NCI-H2081 treated with DMSO at 0.1 percent for 48 hours (cell line): ENCODE measurements at regions not wholly inside any gene's neighbourhood (a gene's known extent, or its start where the extent isn't known, plus 50 kb on each side); places are given as distances from the start of the nearest gene placed in this dataset.
"Not testable (repeated sequence)": the region's sequence is repeated elsewhere in the genome, so short reads cannot be mapped to it uniquely, and the experiment has no call there.

ENCODE experiments used
- DNase-seq: peaks from one replicate; lab custom pipeline; 2025; lab: John Stamatoyannopoulos, UW

GRCh38 chr10:38362514-38362913 lies 268.4 kb downstream of the ZNF37A start:
- not testable (repeated sequence) for DNase-seq

DNA sequence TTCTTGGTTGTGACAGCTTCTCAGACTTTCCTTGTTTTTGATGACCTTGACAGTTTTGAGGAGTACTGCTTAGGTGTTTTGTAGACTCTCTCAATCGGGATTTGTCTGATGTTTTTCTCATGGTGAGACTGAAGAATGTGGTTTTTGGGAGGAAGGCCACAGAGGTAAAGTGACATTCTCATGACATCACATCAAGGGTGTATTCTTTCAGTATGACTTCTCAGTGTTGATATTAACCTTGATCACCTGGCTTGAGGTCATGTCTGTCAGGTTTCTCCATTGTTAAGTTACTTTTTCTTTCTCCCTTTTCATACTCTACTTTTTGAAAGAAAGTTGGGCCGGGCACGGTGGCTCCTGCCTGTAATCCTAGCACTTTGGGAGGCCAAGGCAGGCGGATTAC lies 269.9 kb downstream of the ZNF37A start:
- not testable (repeated sequence) for DNase-seq

GRCh38 chr10:38365917-38366316 lies 271.8 kb downstream of the ZNF37A start:
- not testable (repeated sequence) for DNase-seq

- DNase-seq = not testable (repeated sequence)
These were observed 289.7 kb downstream of the ZNF37A start for GRCh38 chr10:38383800-38384199.

GRCh38 chr10:38386869-38387268 lies 292.7 kb downstream of the ZNF37A start:
- not testable (repeated sequence) for DNase-seq

- not testable (repeated sequence) for DNase-seq
These were observed 296.6 kb downstream of the ZNF37A start for GRCh38 chr10:38390725-38391124.

DNA sequence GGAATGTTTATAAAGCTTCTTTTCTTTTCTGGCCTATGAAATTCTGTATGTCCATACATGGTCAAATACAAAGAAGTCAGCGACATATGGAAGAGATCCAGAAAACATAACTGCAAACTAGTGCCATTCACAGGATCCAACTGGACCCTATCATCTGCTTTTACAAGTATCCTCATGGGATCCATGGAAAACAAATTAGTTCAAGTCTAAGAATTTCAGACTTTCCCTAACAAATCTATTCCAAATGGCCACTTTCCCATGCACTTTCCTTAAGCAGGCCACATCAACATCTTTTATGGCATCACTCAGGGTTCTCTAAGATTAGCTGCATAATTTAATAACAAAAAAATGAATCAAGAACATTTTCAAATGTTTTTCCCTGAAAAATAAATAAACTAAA lies 301.3 kb downstream of the ZNF37A start:
- not testable (repeated sequence) for DNase-seq

GRCh38 chr10:38396178-38396954 lies 302.2 kb downstream of the ZNF37A start:
- not testable (repeated sequence) for DNase-seq

DNA sequence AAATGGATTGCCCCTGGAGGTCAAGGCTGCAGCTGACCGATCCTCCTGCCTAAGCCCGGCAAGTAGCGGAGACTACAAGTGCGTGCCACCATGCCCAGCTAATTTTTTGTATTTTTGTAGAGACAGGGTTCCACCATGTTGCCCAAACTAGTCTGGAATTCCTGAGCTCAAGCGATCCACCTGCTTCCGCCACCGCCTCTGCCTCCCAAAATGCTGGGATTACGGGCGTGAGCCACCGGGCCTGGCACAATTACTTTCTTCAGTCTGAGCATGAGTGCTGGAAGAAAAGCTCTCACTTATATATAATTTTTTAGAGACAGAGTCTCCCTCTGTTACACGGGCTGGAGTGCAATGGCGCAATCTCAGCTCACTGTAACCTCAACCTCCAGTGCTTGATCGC lies 307.4 kb downstream of the ZNF37A start:
- DNase-seq = not testable (repeated sequence)

DNA sequence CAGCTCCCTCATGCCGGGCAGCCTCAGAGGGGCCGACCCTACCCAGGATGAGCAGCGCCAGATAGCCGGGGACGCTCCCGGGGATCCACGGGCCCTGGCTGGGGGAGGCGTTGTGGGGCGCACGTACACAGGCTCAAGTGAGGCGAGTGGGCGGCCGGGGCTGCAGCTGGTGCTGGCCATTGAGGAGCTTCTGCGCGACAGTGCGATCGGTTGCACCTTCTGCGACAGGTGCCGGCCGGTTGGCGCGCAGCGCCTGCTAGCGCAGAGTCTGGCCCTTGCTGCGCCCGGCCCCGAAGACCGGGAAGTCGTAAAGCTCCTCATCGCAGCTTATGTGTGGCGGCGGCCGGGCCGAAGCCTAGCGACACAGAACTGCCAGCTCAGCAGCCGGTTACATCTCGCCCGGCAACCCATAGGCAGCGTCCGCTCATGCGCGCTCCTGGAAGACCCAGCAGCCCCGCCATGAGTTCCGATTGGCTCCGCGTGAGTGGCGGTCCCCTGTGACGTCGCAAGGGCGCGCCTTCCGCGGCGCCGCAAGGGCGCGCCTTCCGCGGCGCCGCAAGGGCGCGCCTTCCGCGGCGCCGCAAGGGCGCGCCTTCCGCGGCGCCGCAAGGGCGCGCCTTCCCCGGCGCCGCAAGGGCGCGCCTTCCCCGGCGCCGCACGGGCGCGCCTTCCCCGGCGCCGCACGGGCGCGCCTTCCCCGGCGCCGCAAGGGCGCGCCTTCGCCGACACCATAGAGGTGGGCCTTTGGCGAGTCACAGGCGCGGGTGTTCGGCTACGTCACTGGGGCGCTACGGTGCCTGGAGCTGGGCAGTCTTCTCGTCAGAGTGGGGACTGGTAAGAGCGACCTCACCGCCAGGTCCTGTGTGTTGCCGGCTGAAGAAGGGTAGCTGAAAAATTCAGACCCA lies 308.6 kb downstream of the ZNF37A start:
- DNase-seq = peak; percentile 36

DNA sequence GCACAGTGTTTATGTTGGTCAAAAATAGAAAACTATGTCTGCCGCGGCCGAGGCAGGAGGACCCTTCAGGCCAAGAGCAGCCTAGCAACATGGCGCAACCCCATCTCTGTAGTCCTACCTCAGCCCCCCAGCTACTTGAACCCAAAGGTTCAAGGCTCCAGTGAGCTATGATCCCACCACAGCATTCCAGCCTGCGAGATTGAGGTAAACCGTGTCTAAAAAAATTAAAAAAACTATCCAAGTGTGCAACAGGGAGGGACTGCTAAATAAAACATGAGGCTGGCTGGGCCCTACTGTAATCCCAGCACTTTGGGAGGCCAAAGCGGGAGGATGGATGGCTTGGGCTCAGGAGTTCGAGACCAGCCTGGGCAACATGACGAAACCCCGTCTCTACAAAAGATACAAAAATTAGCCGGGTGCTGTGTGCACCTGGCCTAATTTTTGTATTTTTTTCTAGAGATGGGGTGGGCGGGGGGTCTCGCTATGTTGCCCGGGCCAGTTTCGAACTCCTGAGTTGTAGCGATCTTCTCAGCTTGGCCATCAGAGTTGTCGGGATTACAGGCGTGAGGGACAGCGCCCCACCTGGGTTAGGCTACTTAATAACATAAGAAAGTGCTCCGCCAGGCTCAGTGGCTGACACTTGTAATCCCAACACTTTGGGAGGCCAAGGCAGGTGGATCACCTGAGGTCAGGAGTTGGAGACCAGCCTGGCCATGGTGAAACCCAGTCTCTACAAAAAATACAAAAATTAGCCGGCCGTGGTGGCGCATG lies 309.4 kb downstream of the ZNF37A start:
- not testable (repeated sequence) for DNase-seq

GRCh38 chr10:38423634-38424033 lies 329.5 kb downstream of the ZNF37A start:
- not testable (repeated sequence) for DNase-seq

DNA sequence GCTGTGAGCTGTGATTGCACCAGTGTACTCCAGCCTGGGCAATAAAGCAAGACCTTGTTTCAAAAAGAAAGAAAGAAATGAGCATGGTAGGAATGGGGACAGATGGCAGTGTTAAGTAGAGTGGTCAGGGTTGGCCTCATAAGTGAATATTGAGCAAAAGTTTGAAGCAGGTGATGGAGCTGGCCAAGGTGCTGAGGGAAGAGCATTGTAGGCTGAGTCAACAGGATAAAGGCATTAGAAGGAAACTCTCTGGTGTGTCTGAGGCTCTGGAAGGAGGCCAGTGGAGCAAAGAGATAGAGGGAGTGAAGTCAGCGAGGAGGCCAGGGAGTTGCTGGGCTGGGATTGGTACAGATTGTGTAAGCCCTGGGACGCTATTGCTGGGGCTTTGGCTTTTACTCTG lies 336.1 kb downstream of the ZNF37A start:
- DNase-seq = not testable (repeated sequence)

DNA sequence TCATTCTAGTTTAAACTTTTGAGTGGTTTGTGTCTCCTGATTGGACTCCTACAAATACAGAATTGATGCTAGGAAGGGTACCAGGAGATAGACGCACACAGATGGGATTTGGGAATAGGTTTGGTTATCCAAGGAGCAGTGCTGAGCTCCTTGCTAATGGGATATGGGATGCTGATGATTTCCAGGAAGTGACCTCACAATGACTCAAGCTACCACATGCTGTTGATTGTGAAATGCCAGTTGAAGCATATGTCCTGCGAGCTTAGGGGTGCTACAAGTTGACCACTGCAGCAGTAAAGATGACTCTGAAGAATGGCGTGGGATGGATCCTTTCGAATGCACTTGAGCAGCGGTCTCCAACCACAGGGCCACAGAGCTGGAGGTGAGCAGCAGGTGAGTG lies 343.2 kb downstream of the ZNF37A start:
- DNase-seq = not testable (repeated sequence)

- DNase-seq = not testable (repeated sequence)
These were observed 354.6 kb downstream of the ZNF37A start for GRCh38 chr10:38448614-38449355.

DNA sequence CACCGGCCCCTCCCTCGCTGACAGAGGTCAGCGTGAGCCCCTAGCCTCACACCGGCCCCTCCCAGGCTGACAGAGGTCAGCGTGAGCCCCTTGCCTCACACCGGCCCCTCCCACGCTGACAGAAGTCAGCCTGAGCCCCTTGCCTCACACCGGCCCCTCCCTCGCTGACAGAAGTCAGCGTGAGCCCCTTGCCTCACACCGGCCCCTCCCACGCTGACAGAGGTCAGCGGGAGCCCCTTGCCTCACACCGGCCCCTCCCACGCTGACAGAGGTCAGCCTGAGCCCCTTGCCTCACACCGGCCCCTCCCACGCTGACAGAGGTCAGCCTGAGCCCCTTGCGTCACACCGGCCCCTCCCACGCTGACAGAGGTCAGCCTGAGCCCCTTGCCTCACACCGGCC lies 355.5 kb downstream of the ZNF37A start:
- DNase-seq = not testable (repeated sequence)

DNA sequence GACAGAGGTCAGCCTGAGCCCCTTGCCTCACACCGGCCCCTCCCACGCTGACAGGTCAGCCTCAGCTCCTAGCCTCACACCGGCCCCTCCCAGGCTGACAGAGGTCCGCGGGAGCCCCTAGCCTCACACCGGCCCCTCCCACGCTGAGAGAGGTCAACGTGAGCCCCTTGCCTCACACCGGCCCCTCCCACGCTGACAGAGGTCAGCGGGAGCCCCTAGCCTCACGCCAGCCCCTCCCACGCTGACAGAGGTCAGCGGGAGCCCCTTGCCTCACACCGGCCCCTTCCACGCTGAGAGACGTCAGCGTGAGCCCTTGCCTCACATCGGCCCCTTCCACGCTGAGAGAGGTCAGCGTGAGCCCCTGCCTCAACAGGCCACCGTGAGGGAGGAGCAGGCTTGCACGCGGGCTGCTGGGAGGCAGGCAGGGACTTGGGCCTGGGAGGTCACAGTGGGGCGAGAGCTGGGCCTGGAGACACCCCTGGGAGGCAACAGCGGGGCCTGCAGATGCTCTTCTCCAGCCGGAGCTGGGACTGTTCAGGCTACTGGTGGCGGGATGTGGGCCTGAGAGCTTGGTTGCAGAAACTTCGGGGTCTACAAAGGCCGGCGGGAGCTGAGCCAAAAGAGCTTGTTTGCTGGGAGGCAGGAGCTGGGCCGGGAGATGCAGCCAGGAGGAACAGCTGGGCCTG lies 356.4 kb downstream of the ZNF37A start:
- DNase-seq = not testable (repeated sequence)

- not testable (repeated sequence) for DNase-seq
These were observed 357.3 kb downstream of the ZNF37A start for GRCh38 chr10:38451306-38451967.
